HepG2 (cell line): ENCODE measurements at regions not wholly inside any gene's neighbourhood (a gene's known extent, or its start where the extent isn't known, plus 50 kb on each side); places are given as distances from the start of the nearest gene placed in this dataset.

Source experiments
- BORCS8-MEF2B ChIP-seq: sonication (generic); formaldehyde crosslinking; IDR thresholded peaks from 2 replicates; pipeline ENCODE4 v1.8.0; 2022; ENCODE audit warnings: mild to moderate bottlenecking, missing genetic modification reagents
- FOSL2 ChIP-seq: sonication (generic); formaldehyde crosslinking; IDR thresholded peaks from 2 replicates; pipeline ENCODE4 v1.4.0; 2020; ENCODE audit warnings: missing genetic modification reagents
- GATAD1 ChIP-seq: IDR thresholded peaks from 2 replicates; pipeline ENCODE4 v1.6.1; 2016; ENCODE audit warnings: missing genetic modification reagents, missing compliant biosample characterization
- HNF4A ChIP-seq: sonication (generic); formaldehyde crosslinking; IDR thresholded peaks from 2 replicates; pipeline ENCODE4 v1.4.0; 2020; ENCODE audit warnings: missing genetic modification reagents
- HOXA9 ChIP-seq: sonication (generic); formaldehyde crosslinking; IDR thresholded peaks from 2 replicates; pipeline ENCODE4 v1.8.1; 2022; ENCODE audit warnings: missing genetic modification reagents, mild to moderate bottlenecking, moderate library complexity, borderline replicate concordance
- KLF13 ChIP-seq: sonication (generic); formaldehyde crosslinking; IDR thresholded peaks from 2 replicates; pipeline ENCODE4 v1.4.0; 2020; ENCODE audit warnings: mild to moderate bottlenecking, missing genetic modification reagents
- MXI1 ChIP-seq: IDR thresholded peaks from 3 replicates; pipeline ENCODE4 v1.6.1; 2012; ENCODE audit warnings: low read depth, low read length, inconsistent platforms, borderline replicate concordance
- SYNCRIP ChIP-seq: fragments of 200-400 bp; formaldehyde crosslinking; IDR thresholded peaks from 2 replicates; pipeline ENCODE4 v1.6.1; 2018; ENCODE audit warnings: mild to moderate bottlenecking, low read depth, low read length; ENCODE audit not compliant: insufficient read depth
- TIGD3 ChIP-seq: sonication (generic); formaldehyde crosslinking; IDR thresholded peaks from 2 replicates; pipeline ENCODE4 v1.5.1; 2020; ENCODE audit warnings: mild to moderate bottlenecking, missing genetic modification reagents, borderline replicate concordance
- ZKSCAN1 ChIP-seq: fragments of 150-350 bp; IDR thresholded peaks from 2 replicates; pipeline ENCODE4 v1.6.1; 2014; ENCODE audit warnings: low read length
- ZNF275 ChIP-seq: sonication (generic); formaldehyde crosslinking; IDR thresholded peaks from 2 replicates; pipeline ENCODE4 v1.8.0; 2022; ENCODE audit warnings: missing genetic modification reagents, mild to moderate bottlenecking, inconsistent platforms, borderline replicate concordance
- ZNF331 ChIP-seq: sonication (generic); formaldehyde crosslinking; IDR thresholded peaks from 2 replicates; pipeline ENCODE4 v1.4.0; 2020; ENCODE audit warnings: missing genetic modification reagents
- ZNF33B ChIP-seq: sonication (generic); formaldehyde crosslinking; IDR thresholded peaks from 2 replicates; pipeline ENCODE4 v1.5.1; 2020; ENCODE audit warnings: mild to moderate bottlenecking, missing genetic modification reagents
- ZNF709 ChIP-seq: sonication (generic); formaldehyde crosslinking; IDR thresholded peaks from 2 replicates; pipeline ENCODE4 v1.5.0; 2020; ENCODE audit warnings: mild to moderate bottlenecking, missing genetic modification reagents
- ZNF792 ChIP-seq: IDR thresholded peaks from 2 replicates; pipeline ENCODE4 v1.6.1; 2016
- TF ChIP-seq, protein P1 (sequence below): sonication (generic); formaldehyde crosslinking; IDR thresholded peaks from 2 replicates; pipeline ENCODE4 v1.4.0; 2020; ENCODE audit warnings: mild to moderate bottlenecking, missing genetic modification reagents
- TF ChIP-seq, protein P2 (sequence below): sonication (generic); formaldehyde crosslinking; IDR thresholded peaks from 2 replicates; pipeline ENCODE4 v1.8.0; 2022; ENCODE audit warnings: mild to moderate bottlenecking, missing genetic modification reagents, borderline replicate concordance

GRCh38 chr1:245045087-245045881 is 109.5 kb upstream of the KIF26B start (continued):
- TF ChIP-seq SYNCRIP (no peak), HNF4A (CRISPR knock-in tag) (peak; percentile 69; the same call in 1 of the 2 replicates), TIGD3 (CRISPR knock-in tag) (no peak), GATAD1 (CRISPR knock-in tag) (peak; percentile 16; the same call in 1 of the 2 replicates), ZNF33B (no peak), HOXA9 (CRISPR knock-in tag) (no peak), ZKSCAN1 (peak; percentile 68), KLF13 (CRISPR knock-in tag) (no peak), ZNF709 (CRISPR knock-in tag) (no peak), ZNF792 (CRISPR knock-in tag) (no peak; the same call in 1 of the 2 replicates), MXI1 (no peak; the same call in 2 of the 3 replicates), BORCS8-MEF2B (CRISPR knock-in tag) (0 out of 2 replicates have a peak, but pooled peaks have one; percentile 18), ZNF331 (CRISPR knock-in tag) (no peak; the same call in 1 of the 2 replicates), FOSL2 (CRISPR knock-in tag) (peak; percentile 18; the same call in 1 of the 2 replicates), ZNF275 (no peak)
- TF ChIP-seq, protein P1, sequence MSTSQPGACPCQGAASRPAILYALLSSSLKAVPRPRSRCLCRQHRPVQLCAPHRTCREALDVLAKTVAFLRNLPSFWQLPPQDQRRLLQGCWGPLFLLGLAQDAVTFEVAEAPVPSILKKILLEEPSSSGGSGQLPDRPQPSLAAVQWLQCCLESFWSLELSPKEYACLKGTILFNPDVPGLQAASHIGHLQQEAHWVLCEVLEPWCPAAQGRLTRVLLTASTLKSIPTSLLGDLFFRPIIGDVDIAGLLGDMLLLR (CRISPR knock-in tag), result no peak
- TF ChIP-seq, protein P2, sequence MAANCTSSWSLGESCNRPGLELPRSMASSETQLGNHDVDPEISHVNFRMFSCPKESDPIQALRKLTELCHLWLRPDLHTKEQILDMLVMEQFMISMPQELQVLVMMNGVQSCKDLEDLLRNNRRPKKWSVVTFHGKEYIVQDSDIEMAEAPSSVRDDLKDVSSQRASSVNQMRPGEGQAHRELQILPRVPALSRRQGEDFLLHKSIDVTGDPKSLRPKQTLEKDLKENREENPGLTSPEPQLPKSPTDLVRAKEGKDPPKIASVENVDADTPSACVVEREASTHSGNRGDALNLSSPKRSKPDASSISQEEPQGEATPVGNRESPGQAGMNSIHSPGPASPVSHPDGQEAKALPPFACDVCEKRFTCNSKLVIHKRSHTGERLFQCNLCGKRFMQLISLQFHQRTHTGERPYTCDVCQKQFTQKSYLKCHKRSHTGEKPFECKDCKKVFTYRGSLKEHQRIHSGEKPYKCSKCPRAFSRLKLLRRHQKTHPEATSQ (CRISPR knock-in tag), result no peak; the same call in 1 of the 2 replicates
